ENCODE measurements at regions not wholly inside any gene's neighbourhood (a gene's known extent, or its start where the extent isn't known, plus 50 kb on each side); places are given as distances from the start of the nearest gene placed in this dataset.

DNA sequence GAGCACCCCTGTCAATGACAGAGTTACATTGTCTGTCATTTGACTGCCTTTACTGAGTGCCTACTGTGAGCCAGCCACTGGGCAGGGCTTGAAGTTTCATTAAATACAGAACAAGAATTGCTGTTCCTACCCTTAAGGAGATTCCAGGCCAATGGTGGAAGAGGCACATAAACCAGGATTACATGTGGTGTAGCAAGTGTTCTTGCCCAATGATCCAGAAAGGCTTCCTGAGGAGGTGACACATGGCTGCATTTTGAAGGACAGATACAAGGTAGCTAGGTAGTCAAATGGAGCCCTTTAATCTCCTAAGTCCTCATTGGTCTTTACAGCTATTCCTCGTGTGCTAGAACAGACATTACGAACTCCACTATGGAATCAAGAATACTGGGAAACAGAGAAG, 312.7 kb downstream of the ETAA1 start:
- DNase-seq (ENCODE audit: low spot score in 2 of 2): no peak
- in situ Hi-C loops (cut with MboI; ENCODE audit: low sequenced_read_pairs): no loop called here
- H3K9me3 ChIP-seq: no peaks in the 10 kb centered on the region
- no peaks in the 10 kb centered on the region for H3K36me3 ChIP-seq (replicated peaks)
- H3K4me3 ChIP-seq: no peak overlapping the region
- H3K27me3 ChIP-seq (ENCODE audit: low read depth): no peaks in the 10 kb centered on the region
- H3K4me1 ChIP-seq: no peaks in the 10 kb centered on the region

DNA sequence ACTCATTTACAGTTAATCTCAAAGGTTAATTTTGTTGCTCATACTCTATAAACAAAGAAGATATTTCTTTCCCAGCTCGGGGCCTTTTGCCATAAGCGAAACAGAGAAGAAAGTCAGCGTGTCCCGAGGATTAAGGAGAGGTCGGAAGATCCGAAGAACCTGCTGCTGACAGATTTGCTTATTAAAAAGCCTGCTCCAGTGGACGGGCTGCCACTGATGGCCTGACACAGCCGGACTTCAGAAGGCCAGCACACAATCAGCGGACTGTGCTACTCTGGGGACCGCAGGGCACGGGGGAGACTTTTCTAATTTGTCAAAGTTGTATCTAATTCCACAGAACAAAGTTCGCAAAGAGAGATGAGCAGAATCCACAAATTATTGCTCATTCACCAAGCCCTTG, 315.4 kb downstream of the ETAA1 start:
- in situ Hi-C loops (cut with MboI; ENCODE audit: low sequenced_read_pairs): no loop called here
- no peak for DNase-seq (ENCODE audit: low spot score in 2 of 2)
- no peaks in the 10 kb centered on the region for H3K9me3 ChIP-seq
- H3K36me3 ChIP-seq (replicated peaks): no peaks in the 10 kb centered on the region
- H3K27me3 ChIP-seq (ENCODE audit: low read depth): no peaks in the 10 kb centered on the region
- H3K4me3 ChIP-seq: no peak overlapping the region
- H3K4me1 ChIP-seq: no peaks in the 10 kb centered on the region

DNA sequence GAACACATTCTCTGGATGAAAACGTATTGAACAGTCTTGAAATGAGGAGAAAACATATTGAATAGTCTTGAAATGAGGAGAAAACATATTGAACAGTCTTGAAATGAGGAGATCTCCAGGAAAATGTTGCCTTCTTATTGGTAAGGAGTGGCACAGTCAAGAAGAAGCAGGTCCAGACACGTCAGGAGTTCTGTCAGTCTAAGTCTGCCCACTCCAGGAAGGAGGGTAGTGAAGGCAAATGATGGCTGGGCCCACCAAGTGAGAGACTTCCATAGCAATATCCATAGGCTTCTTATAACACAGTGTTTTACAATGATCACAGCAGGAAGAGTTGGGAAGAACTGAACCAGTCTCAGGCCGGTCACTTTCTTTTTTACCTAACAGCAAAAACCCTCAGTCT, 316.2 kb downstream of the ETAA1 start:
- Histone ChIP-seq H3K27me3 (ENCODE audit: low read depth) (no peaks in the 10 kb centered on the region), H3K4me3 (no peak overlapping the region), H3K9me3 (no peaks in the 10 kb centered on the region), H3K4me1 (no peaks in the 10 kb centered on the region), H3K36me3 (replicated peaks) (no peaks in the 10 kb centered on the region)
- DNase-seq (ENCODE audit: low spot score in 2 of 2): no peak
- in situ Hi-C loops (cut with MboI; ENCODE audit: low sequenced_read_pairs): no loop called here

- Histone ChIP-seq H3K4me1 (no peaks in the 10 kb centered on the region), H3K9me3 (no peaks in the 10 kb centered on the region), H3K27me3 (ENCODE audit: low read depth) (no peaks in the 10 kb centered on the region), H3K36me3 (replicated peaks) (no peaks in the 10 kb centered on the region), H3K4me3 (no peak overlapping the region)
- no peak for DNase-seq (ENCODE audit: low spot score in 2 of 2)
- in situ Hi-C loops (cut with MboI; ENCODE audit: low sequenced_read_pairs): no loop called here
These were observed 319.8 kb downstream of the ETAA1 start for GRCh38 chr2:67716895-67717396.

DNA sequence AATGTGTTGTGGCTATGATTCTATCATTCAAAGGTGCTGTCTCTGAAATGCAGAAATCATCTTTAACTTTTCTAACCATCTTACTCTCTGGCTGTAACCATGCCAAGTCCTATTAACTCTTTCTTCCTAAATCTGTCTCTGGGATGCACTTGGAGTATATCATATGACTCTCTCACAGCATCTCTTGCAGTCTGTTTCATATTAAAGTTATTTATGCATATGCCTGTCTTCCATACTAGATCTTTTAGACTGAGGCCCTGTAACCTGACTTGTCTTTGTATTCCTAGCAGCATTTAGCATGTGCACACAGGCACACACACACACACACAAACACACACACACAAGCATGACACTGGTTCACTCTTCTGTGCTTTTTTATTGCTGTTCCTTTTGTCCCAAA, 320.6 kb downstream of the ETAA1 start:
- in situ Hi-C loops (cut with MboI; ENCODE audit: low sequenced_read_pairs): no loop called here
- no peak for DNase-seq (ENCODE audit: low spot score in 2 of 2)
- no peaks in the 10 kb centered on the region for H3K27me3 ChIP-seq (ENCODE audit: low read depth)
- no peaks in the 10 kb centered on the region for H3K36me3 ChIP-seq (replicated peaks)
- H3K4me3 ChIP-seq: no peak overlapping the region
- H3K9me3 ChIP-seq: no peaks in the 10 kb centered on the region
- no peaks in the 10 kb centered on the region for H3K4me1 ChIP-seq

GRCh38 chr2:67719351-67719750, 322.2 kb downstream of the ETAA1 start:
- no peaks in the 10 kb centered on the region for H3K36me3 ChIP-seq (replicated peaks)
- no peak for DNase-seq (ENCODE audit: low spot score in 2 of 2)
- in situ Hi-C loops (cut with MboI; ENCODE audit: low sequenced_read_pairs): no loop called here
- no peaks in the 10 kb centered on the region for H3K27me3 ChIP-seq (ENCODE audit: low read depth)
- no peaks in the 10 kb centered on the region for H3K4me1 ChIP-seq
- no peaks in the 10 kb centered on the region for H3K9me3 ChIP-seq
- H3K4me3 ChIP-seq: no peak overlapping the region

DNA sequence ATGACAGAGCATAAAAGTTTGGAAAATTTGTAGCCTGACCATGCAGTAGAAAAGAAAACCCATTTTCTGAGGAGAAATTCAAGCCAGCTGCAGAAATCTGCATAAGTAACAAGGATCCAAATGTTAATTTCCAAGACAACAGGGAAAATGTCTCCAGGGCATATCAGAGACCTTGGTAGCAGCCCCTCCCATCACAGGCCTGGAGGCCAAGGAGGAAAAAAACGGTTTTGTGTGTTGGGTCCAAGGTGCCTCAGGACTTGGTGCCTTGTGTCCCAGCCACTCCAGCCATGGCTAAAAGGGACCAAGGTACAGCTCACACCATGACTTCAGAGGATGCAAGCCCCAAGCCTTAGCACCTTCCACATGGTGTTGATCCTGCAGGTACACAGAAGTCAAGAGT, 324.4 kb downstream of the ETAA1 start:
- in situ Hi-C loops (cut with MboI; ENCODE audit: low sequenced_read_pairs): no loop called here
- DNase-seq (ENCODE audit: low spot score in 2 of 2): no peak
- no peak overlapping the region for H3K4me3 ChIP-seq
- no peaks in the 10 kb centered on the region for H3K36me3 ChIP-seq (replicated peaks)
- H3K27me3 ChIP-seq (ENCODE audit: low read depth): no peaks in the 10 kb centered on the region
- H3K4me1 ChIP-seq: no peaks in the 10 kb centered on the region
- no peaks in the 10 kb centered on the region for H3K9me3 ChIP-seq

DNA sequence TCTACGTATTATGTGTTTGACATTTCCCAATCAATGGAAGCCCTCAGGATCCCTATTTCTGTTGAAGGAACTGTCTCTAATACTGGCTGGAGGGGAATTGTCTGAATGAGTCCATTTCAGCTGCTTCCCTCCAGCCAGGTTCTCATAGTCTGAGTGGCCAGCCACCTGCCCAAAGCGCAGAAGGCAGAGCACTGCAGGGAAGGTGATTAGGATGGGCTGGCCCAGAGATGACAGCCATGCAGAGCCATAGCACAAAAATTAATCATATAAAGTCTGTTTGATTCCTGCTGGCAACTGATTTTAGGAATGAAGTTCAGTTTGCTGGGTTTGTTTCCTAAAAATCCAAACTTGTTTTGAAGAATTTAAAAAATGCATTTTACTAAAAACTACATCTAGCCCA, 327.1 kb downstream of the ETAA1 start:
- no peaks in the 10 kb centered on the region for H3K4me1 ChIP-seq
- H3K27me3 ChIP-seq (ENCODE audit: low read depth): no peaks in the 10 kb centered on the region
- in situ Hi-C loops (cut with MboI; ENCODE audit: low sequenced_read_pairs): no loop called here
- H3K4me3 ChIP-seq: no peak overlapping the region
- DNase-seq (ENCODE audit: low spot score in 2 of 2): no peak
- no peaks in the 10 kb centered on the region for H3K36me3 ChIP-seq (replicated peaks)
- H3K9me3 ChIP-seq: no peaks in the 10 kb centered on the region

GRCh38 chr2:67725731-67726130, 328.6 kb downstream of the ETAA1 start:
- DNase-seq (ENCODE audit: low spot score in 2 of 2): no peak
- Histone ChIP-seq H3K4me3 (no peak overlapping the region), H3K27me3 (ENCODE audit: low read depth) (no peaks in the 10 kb centered on the region), H3K36me3 (replicated peaks) (no peaks in the 10 kb centered on the region), H3K9me3 (no peaks in the 10 kb centered on the region), H3K4me1 (no peaks in the 10 kb centered on the region)
- in situ Hi-C loops (cut with MboI; ENCODE audit: low sequenced_read_pairs): no loop called here

- Histone ChIP-seq H3K4me1 (no peaks in the 10 kb centered on the region), H3K4me3 (no peak overlapping the region), H3K9me3 (no peaks in the 10 kb centered on the region), H3K27me3 (ENCODE audit: low read depth) (no peaks in the 10 kb centered on the region), H3K36me3 (replicated peaks) (no peaks in the 10 kb centered on the region)
- in situ Hi-C loops (cut with MboI; ENCODE audit: low sequenced_read_pairs): no loop called here
- DNase-seq (ENCODE audit: low spot score in 2 of 2): no peak
These were observed 329.3 kb downstream of the ETAA1 start for GRCh38 chr2:67726416-67726815.

DNA sequence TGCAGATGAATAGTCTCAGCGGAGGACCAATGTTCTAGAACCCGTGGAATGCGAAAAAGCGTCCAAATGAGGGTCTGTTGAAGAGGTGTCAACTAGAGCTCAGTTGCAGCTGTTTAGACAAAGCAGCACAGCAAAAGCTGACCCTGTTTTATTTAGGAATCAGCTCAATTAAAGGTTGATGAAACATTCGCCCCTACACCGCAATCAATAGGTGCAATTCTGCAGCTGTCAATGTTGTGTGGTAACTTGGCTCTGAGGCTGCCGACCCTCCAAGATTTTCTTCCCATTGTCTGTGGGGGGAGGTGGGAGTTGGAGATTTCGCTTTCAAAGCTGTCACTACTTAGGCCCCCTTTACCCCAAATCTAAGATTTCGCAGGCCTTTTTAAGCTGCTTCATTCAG, 330.0 kb downstream of the ETAA1 start:
- H3K36me3 ChIP-seq (replicated peaks): no peaks in the 10 kb centered on the region

DNA sequence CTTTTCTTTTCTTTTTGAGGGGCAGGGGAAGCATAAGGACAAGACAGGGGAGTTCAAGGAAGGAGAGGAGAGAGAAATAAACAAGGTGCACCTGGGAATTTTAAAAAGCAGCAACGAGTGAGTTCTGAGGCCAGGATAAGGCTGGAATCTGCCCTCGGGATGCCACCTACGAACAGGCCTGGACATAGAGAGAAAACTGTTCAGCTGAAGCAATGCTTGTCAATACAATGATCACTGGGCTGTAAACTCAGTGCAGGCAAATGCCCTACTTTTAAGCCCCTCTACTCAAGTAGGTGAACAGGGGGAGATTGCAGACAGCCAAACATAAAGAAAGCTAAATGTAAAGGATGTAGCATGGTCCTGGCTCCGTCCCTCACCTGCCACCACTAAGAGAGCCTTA, 330.5 kb downstream of the ETAA1 start:
- H3K36me3 ChIP-seq (replicated peaks): no peaks in the 10 kb centered on the region
- H3K4me3 ChIP-seq: no peak overlapping the region
- no peak for DNase-seq (ENCODE audit: low spot score in 2 of 2)
- no peaks in the 10 kb centered on the region for H3K4me1 ChIP-seq
- H3K27me3 ChIP-seq (ENCODE audit: low read depth): no peaks in the 10 kb centered on the region
- H3K9me3 ChIP-seq: no peaks in the 10 kb centered on the region
- in situ Hi-C loops (cut with MboI; ENCODE audit: low sequenced_read_pairs): no loop called here

More for the DNA sequence above, 330.0 kb downstream of the ETAA1 start:
- in situ Hi-C loops (cut with MboI; ENCODE audit: low sequenced_read_pairs): no loop called here
- DNase-seq (ENCODE audit: low spot score in 2 of 2): no peak
- no peaks in the 10 kb centered on the region for H3K4me1 ChIP-seq
- H3K4me3 ChIP-seq: no peak overlapping the region
- no peaks in the 10 kb centered on the region for H3K27me3 ChIP-seq (ENCODE audit: low read depth)
- no peaks in the 10 kb centered on the region for H3K9me3 ChIP-seq

DNA sequence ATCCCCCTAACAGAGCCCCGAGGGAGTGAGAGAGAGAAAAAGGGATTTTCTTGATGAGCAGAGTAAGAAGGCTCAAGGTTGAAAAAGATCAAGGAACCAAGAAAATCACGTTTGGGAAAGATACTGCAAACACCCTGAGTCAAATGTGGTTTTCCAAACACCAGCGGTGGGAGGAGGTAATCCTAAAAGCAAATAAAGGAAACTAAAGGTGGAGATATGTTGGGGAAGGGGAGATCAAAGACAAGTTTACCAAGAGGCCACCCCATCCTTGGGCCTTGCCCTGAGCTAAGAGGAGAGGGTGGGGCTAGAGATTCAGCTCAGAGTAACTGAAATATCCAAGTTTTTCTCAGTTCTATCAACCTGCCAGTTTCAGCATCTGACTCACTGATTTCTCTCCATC, 332.3 kb downstream of the ETAA1 start:
- in situ Hi-C loops (cut with MboI; ENCODE audit: low sequenced_read_pairs): no loop called here
- no peaks in the 10 kb centered on the region for H3K27me3 ChIP-seq (ENCODE audit: low read depth)

GRCh38 chr2:67733517-67733916, 329.3 kb downstream of the C1D start:
- no peaks in the 10 kb centered on the region for H3K4me1 ChIP-seq
- H3K9me3 ChIP-seq: no peaks in the 10 kb centered on the region
- no peaks in the 10 kb centered on the region for H3K36me3 ChIP-seq (replicated peaks)
- peak in 1 of 2 experiments; percentile 54 for DNase-seq (ENCODE audit: low spot score in 2 of 2)
- in situ Hi-C loops (cut with MboI; ENCODE audit: low sequenced_read_pairs): no loop called here
- H3K4me3 ChIP-seq: no peak overlapping the region
- no peaks in the 10 kb centered on the region for H3K27me3 ChIP-seq (ENCODE audit: low read depth)

More for the DNA sequence above, 332.3 kb downstream of the ETAA1 start:
- Histone ChIP-seq H3K9me3 (no peaks in the 10 kb centered on the region), H3K36me3 (replicated peaks) (no peaks in the 10 kb centered on the region), H3K4me1 (no peaks in the 10 kb centered on the region), H3K4me3 (no peak overlapping the region)
- DNase-seq (ENCODE audit: low spot score in 2 of 2): no peak

- Histone ChIP-seq H3K9me3 (no peaks in the 10 kb centered on the region), H3K4me3 (no peak overlapping the region), H3K27me3 (ENCODE audit: low read depth) (no peaks in the 10 kb centered on the region), H3K4me1 (no peaks in the 10 kb centered on the region), H3K36me3 (replicated peaks) (no peaks in the 10 kb centered on the region)
- in situ Hi-C loops (cut with MboI; ENCODE audit: low sequenced_read_pairs): no loop called here
- DNase-seq (ENCODE audit: low spot score in 2 of 2): no peak
These were observed 310.6 kb downstream of the C1D start for GRCh38 chr2:67752199-67752598.
